ENCODE measurements at regions not wholly inside any gene's neighbourhood (a gene's known extent, or its start where the extent isn't known, plus 50 kb on each side); places are given as distances from the start of the nearest gene placed in this dataset.

DNA sequence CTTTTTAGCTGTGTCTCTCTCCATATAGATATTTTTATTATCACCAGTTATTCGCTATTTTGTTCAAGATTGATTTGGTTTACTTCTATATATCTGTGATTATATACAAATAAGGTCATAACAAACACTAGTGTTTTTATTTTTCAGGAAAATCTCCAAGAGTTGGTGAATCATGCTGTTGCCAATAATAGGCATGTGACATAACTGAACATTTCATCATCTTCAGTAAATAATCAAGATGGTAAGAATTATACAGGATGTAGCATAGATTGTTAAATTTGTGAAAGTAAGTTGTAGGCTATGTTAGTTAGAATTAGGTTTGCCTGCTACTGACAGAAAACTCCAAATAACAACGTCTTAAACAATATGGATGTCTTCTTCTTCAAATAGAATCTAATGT lies 240.9 kb upstream of the PDE3A start:
- Histone ChIP-seq H3K4me2 (replicated peaks; ENCODE audit: low read depth, low read length, poor library complexity, severe bottlenecking) (no peak overlapping the region), H3K9ac (ENCODE audit: low read length) (no peak overlapping the region), H3K79me2 (ENCODE audit: control insufficient read depth, insufficient read depth, low read length) (no peaks in the 10 kb centered on the region), H4K20me1 (ENCODE audit: control insufficient read depth, insufficient read depth, low read length, poor library complexity, severe bottlenecking) (no peaks in the 10 kb centered on the region), H3K4me1 (ENCODE audit: control insufficient read depth in 2 of 2, insufficient read depth in 2 of 2, low read length in 2 of 2) (no peaks in the 10 kb centered on the region), H3K27ac (ENCODE audit: low read length in 2 of 2) (no peak overlapping the region), H3K36me3 (replicated peaks in 1 of 2; ENCODE audit: control extremely low read depth in 1 of 2, control insufficient read depth in 1 of 2, extremely low read depth in 1 of 2, insufficient read depth in 2 of 2, low read length in 1 of 2) (no peaks in the 10 kb centered on the region), H3K9me3 (ENCODE audit: control extremely low read depth in 1 of 3, control insufficient read depth in 2 of 3, insufficient read depth in 1 of 3, low read length in 2 of 3) (no peaks in the 10 kb centered on the region), H2AFZ (ENCODE audit: insufficient read depth, low read depth, low read length, poor library complexity, severe bottlenecking) (no peak overlapping the region), H3K4me3 (ENCODE audit: control extremely low read depth in 1 of 5, extremely low read depth in 1 of 5, insufficient read depth in 1 of 5, low read depth in 2 of 5, low read length in 4 of 5) (no peak overlapping the region), H3K27me3 (replicated peaks in 1 of 4; ENCODE audit: control extremely low read depth in 1 of 4, control insufficient read depth in 3 of 4, insufficient read depth in 4 of 4, low read length in 3 of 4) (no peaks in the 10 kb centered on the region)
- Mint-ChIP-seq H3K27ac (no peak overlapping the region), H3K9me3 (ENCODE audit: insufficient read depth) (no peaks in the 10 kb centered on the region), H3K4me3 (no peak overlapping the region), H3K4me1 (no peaks in the 10 kb centered on the region), H3K27me3 (no peaks in the 10 kb centered on the region)
- TF ChIP-seq, protein P1, sequence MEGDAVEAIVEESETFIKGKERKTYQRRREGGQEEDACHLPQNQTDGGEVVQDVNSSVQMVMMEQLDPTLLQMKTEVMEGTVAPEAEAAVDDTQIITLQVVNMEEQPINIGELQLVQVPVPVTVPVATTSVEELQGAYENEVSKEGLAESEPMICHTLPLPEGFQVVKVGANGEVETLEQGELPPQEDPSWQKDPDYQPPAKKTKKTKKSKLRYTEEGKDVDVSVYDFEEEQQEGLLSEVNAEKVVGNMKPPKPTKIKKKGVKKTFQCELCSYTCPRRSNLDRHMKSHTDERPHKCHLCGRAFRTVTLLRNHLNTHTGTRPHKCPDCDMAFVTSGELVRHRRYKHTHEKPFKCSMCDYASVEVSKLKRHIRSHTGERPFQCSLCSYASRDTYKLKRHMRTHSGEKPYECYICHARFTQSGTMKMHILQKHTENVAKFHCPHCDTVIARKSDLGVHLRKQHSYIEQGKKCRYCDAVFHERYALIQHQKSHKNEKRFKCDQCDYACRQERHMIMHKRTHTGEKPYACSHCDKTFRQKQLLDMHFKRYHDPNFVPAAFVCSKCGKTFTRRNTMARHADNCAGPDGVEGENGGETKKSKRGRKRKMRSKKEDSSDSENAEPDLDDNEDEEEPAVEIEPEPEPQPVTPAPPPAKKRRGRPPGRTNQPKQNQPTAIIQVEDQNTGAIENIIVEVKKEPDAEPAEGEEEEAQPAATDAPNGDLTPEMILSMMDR (IDR thresholded peaks at IDR 0.05) = no peak
- no peak for TF ChIP-seq EZH2 (IDR thresholded peaks at IDR 0.05; ENCODE audit: borderline replicate concordance, insufficient read depth, low read depth, low read length, poor library complexity, severe bottlenecking)
- WGBS (ENCODE audit: insufficient coverage) = no CpG with 5 or more reads among the region's 2 CpGs
- ATAC-seq (ENCODE audit: low read depth) (no peak), DNase-seq (no peak)
- CTCF ChIA-PET = no interaction called here
- intact Hi-C loops (cut with micrococcal nuclease) = no loop called here
- POLR2A ChIA-PET = no interaction called here

DNA sequence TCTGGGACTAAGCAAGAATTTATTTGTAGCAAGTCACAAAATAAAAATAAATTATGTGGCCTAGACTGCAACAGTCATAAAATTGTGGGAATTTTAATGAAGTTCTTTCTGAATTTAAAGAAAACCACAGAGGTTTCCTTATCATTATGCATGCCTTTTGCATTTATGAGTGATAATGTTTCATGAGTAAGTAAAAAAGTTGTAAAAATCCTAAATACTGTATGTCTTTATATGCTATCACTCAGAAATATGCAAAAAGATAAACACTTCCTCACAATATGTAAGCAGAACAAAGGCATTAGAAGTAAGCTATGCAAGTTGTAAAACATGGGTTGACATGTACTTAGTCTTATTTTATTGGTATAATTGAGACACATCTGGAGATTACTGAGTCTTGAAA lies 239.4 kb upstream of the PDE3A start:
- no peaks in the 10 kb centered on the region for H4K20me1 ChIP-seq (ENCODE audit: control insufficient read depth, insufficient read depth, low read length, poor library complexity, severe bottlenecking)
- DNase-seq = no peak
- intact Hi-C loops (cut with micrococcal nuclease) = no loop called here
- H3K4me3 ChIP-seq (ENCODE audit: control extremely low read depth in 1 of 5, extremely low read depth in 1 of 5, insufficient read depth in 1 of 5, low read depth in 2 of 5, low read length in 4 of 5) = no peak overlapping the region
- ChIA-PET CTCF (no interaction called here), POLR2A (no interaction called here)
- Mint-ChIP-seq H3K9me3 (ENCODE audit: insufficient read depth) (no peaks in the 10 kb centered on the region), H3K4me1 (no peaks in the 10 kb centered on the region), H3K4me3 (no peak overlapping the region), H3K27ac (no peak overlapping the region), H3K27me3 (no peaks in the 10 kb centered on the region)
- no peaks in the 10 kb centered on the region for H3K36me3 ChIP-seq (replicated peaks in 1 of 2; ENCODE audit: control extremely low read depth in 1 of 2, control insufficient read depth in 1 of 2, extremely low read depth in 1 of 2, insufficient read depth in 2 of 2, low read length in 1 of 2)
- TF ChIP-seq EZH2 (IDR thresholded peaks at IDR 0.05; ENCODE audit: borderline replicate concordance, insufficient read depth, low read depth, low read length, poor library complexity, severe bottlenecking) = no peak
- TF ChIP-seq, protein P1 (IDR thresholded peaks at IDR 0.05) = no peak
- no peak overlapping the region for H3K27ac ChIP-seq (ENCODE audit: low read length in 2 of 2)
- H3K4me2 ChIP-seq (replicated peaks; ENCODE audit: low read depth, low read length, poor library complexity, severe bottlenecking) = no peak overlapping the region
- H3K27me3 ChIP-seq (replicated peaks in 1 of 4; ENCODE audit: control extremely low read depth in 1 of 4, control insufficient read depth in 3 of 4, insufficient read depth in 4 of 4, low read length in 3 of 4) = no peaks in the 10 kb centered on the region
- no peak for ATAC-seq (ENCODE audit: low read depth)
- no peaks in the 10 kb centered on the region for H3K79me2 ChIP-seq (ENCODE audit: control insufficient read depth, insufficient read depth, low read length)
- H2AFZ ChIP-seq (ENCODE audit: insufficient read depth, low read depth, low read length, poor library complexity, severe bottlenecking) = no peak overlapping the region
- H3K9ac ChIP-seq (ENCODE audit: low read length) = no peak overlapping the region
- no peaks in the 10 kb centered on the region for H3K4me1 ChIP-seq (ENCODE audit: control insufficient read depth in 2 of 2, insufficient read depth in 2 of 2, low read length in 2 of 2)
- no peaks in the 10 kb centered on the region for H3K9me3 ChIP-seq (ENCODE audit: control extremely low read depth in 1 of 3, control insufficient read depth in 2 of 3, insufficient read depth in 1 of 3, low read length in 2 of 3)

Measured in B cell (primary cell).